Endothelial cell of umbilical vein (primary cell): ENCODE measurements at regions not wholly inside any gene's neighbourhood (a gene's known extent, or its start where the extent isn't known, plus 50 kb on each side); places are given as distances from the start of the nearest gene placed in this dataset. TPM values are rescaled to one million over a fixed set of nuclear protein-coding genes. Genes with fewer than 3 reads are reported as not detected.

Experiments used
- BruUV-seq: library from RNA; stranded (reverse); fragments of 400-500 nt; replicated peaks from 2 replicates; lab custom pipeline; 2021; lab: Mats Ljungman, UMichigan
- CTCF ChIA-PET: fragments of 300-600, 350-600 bp; sonication (Branson Sonifier 250); formaldehyde crosslinking; loops from one replicate; lab custom pipeline; 2021; ENCODE audit warnings: antibody characterized with exemption, inconsistent platforms; lab: Charles Lee
- POLR2A ChIA-PET: fragments of 300-600, 350-600 bp; sonication (Branson Sonifier 250); formaldehyde crosslinking; loops from one replicate; lab custom pipeline; 2021; ENCODE audit warnings: antibody characterized with exemption, inconsistent platforms; lab: Charles Lee
- DNase-seq: peaks from one replicate; pipeline ENCODE4 v3.0.0-alpha.2; 2011; ENCODE audit warnings: low read depth, low spot score
- FAIRE-seq: peaks from 2 replicates; lab custom pipeline; 2011; peaks lifted over from hg19 to GRCh38; lab: Jason Lieb, UNC
- H2AFZ ChIP-seq: 2 replicates; pipeline ENCODE4 v1.6.0; 2012; ENCODE audit warnings: low read depth, low read length, control low read depth, inconsistent platforms
- H3K27ac ChIP-seq: 2 replicates; pipeline ENCODE4 v1.5.1; 2011; ENCODE audit warnings: low read depth, mild to moderate bottlenecking, control low read depth, low read length, moderate library complexity; ENCODE audit not compliant: insufficient read depth
- H3K27me3 ChIP-seq, 2 experiments: 2 replicates each; pipeline versions ENCODE4 v1.6.0 to v1.6.1; 2011; ENCODE audit warnings: low read length in 2 of 2, mixed read lengths in 1 of 2; ENCODE audit not compliant: control insufficient read depth in 2 of 2, insufficient read depth in 2 of 2
- H3K36me3 ChIP-seq, 2 experiments: 2 replicates in 1 of 2; 3 replicates in 1 of 2; pipeline ENCODE4 v1.5.1; 2011; ENCODE audit warnings: low read length in 2 of 2, mild to moderate bottlenecking in 1 of 2, moderate library complexity in 1 of 2; ENCODE audit not compliant: control insufficient read depth in 2 of 2, insufficient read depth in 2 of 2; ENCODE audit errors: extremely low read depth in 1 of 2
- H3K4me1 ChIP-seq: 3 replicates; pipeline ENCODE4 v1.5.1; 2011; ENCODE audit warnings: mild to moderate bottlenecking, low read length; ENCODE audit not compliant: control insufficient read depth, insufficient read depth; ENCODE audit errors: extremely low read depth
- H3K4me2 ChIP-seq: 2 replicates; pipeline ENCODE4 v1.6.1; 2011; ENCODE audit warnings: low read length, control low read depth, mixed read lengths; ENCODE audit not compliant: insufficient read depth
- H3K4me3 ChIP-seq, 3 experiments: fragments of 200-600 bp in 1 of 3; sonication (generic), shearing (Covaris generic) in 1 of 3; replicated peaks in 1 of 3; 2 replicates each; pipeline ENCODE4 v1.5.1; 2011 to 2016; ENCODE audit warnings: control low read depth in 3 of 3, low read length in 3 of 3, mild to moderate bottlenecking in 2 of 3, inconsistent platforms in 1 of 3, low read depth in 1 of 3, moderate library complexity in 1 of 3; ENCODE audit not compliant: insufficient read depth in 1 of 3
- H3K79me2 ChIP-seq: 2 replicates; pipeline ENCODE4 v1.6.0; 2012; ENCODE audit warnings: low read length, inconsistent platforms; ENCODE audit not compliant: control insufficient read depth, insufficient read depth
- H3K9ac ChIP-seq: replicated peaks from 2 replicates; pipeline ENCODE3; 2011; ENCODE audit warnings: low read length, control low read depth; ENCODE audit not compliant: insufficient read depth; ENCODE audit errors: extremely low read depth
- H3K9me1 ChIP-seq: replicated peaks from 3 replicates; pipeline ENCODE4 v1.6.0; 2011; ENCODE audit warnings: mild to moderate bottlenecking, low read length; ENCODE audit not compliant: control insufficient read depth, insufficient read depth; ENCODE audit errors: extremely low read depth
- H3K9me3 ChIP-seq: replicated peaks from 2 replicates; pipeline ENCODE4 v1.5.1; 2012; ENCODE audit warnings: low read length, inconsistent platforms; ENCODE audit not compliant: control insufficient read depth, insufficient read depth
- H4K20me1 ChIP-seq: replicated peaks from 2 replicates; pipeline ENCODE3; 2011; ENCODE audit warnings: mild to moderate bottlenecking, low read length; ENCODE audit not compliant: control insufficient read depth, insufficient read depth; ENCODE audit errors: extremely low read depth
- FOS ChIP-seq: IDR thresholded peaks from 2 replicates; pipeline ENCODE4 v1.6.1; 2011; ENCODE audit warnings: mild to moderate bottlenecking, low read length, moderate library complexity, borderline replicate concordance; ENCODE audit not compliant: insufficient read depth
- GATA2 ChIP-seq: IDR thresholded peaks from 2 replicates; pipeline ENCODE4 v1.7.0; 2011; ENCODE audit warnings: low read depth, mild to moderate bottlenecking, moderate library complexity, mixed read lengths, low read length; ENCODE audit not compliant: insufficient read length, insufficient read depth
- JUN ChIP-seq: IDR thresholded peaks from 2 replicates; pipeline ENCODE4 v1.6.1; 2011; ENCODE audit warnings: borderline replicate concordance, low read depth; ENCODE audit not compliant: insufficient read length, insufficient read depth
- MAX ChIP-seq: IDR thresholded peaks from 2 replicates; pipeline ENCODE4 v1.6.1; 2011; ENCODE audit not compliant: insufficient read depth, insufficient read length
- dilution Hi-C: fragments of 300-500 bp; cut with MboI; formaldehyde crosslinking; loops from one replicate; pipeline ENCODE4 v1.15.0; 2019; ENCODE audit warnings: low sequenced_read_pairs; ENCODE audit not compliant: extremely low pct_ligation_motif_present
- intact Hi-C: fragments of 100-400 bp; cut with micrococcal nuclease; formaldehyde crosslinking; loops from one replicate; pipeline ENCODE4 v1.10.0; 2022
- small RNA-seq: library from RNA; depleted of rRNA; stranded (forward); fragments of <200 nt; gene quantifications from one replicate; pipeline ENCODE3, GENCODE V24; 2012; ENCODE audit warnings: low replicate concordance, low read depth; ENCODE audit not compliant: insufficient read depth, insufficient read length

DNA sequence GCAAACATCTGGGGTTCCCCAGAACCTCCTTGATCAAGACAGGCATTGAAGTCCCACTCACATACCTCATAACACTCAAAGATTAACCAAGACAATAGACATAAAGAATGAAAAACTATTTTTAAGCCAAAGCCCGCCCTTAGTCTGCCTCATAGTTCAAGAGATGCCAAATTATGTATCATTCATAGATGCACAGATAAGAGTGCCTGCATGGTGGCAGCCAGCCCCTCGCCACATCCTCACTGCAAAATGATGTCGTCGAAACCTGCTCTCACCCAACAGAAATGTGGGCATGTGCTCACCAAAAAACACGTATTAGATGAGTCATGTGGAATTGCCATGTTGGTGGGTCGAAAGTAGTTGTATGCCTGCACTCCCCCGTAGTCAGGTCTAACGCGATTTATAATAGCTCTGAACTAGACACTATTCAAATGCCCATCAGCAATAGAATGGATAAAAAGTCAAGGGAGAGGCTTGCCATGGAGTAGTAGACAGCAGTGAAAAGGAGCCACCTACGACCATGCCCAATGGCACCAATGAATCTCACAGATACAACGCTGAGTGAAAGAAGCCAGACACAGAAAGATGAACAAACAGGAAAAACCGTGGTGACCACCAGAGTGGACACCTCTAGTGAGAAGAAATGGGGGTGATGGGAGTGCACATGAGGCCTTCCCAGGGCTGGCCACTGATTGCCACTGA is 64.8 kb downstream of the C16orf95 start:
- DNase-seq: no peak
- H3K9ac ChIP-seq: no peak overlapping the region
- ChIA-PET CTCF (interaction anchor here (0.9 to 1.6 kb wide), 2 partner anchors 9 to 13 kb away, joined by 4 read pairs; no protein-coding TSS in a partner anchor), POLR2A (no interaction called here)
- no peaks in the 10 kb centered on the region for H3K9me3 ChIP-seq
- no peak overlapping the region for H3K4me3 ChIP-seq
- BruUV-seq: no TSS peak
- intact Hi-C loops (no loop called here), dilution Hi-C loops (no loop called here)
- H3K27me3 ChIP-seq: peaks cover 2 to 3% of the 10 kb centered on the region in 2 experiments
- no peaks in the 10 kb centered on the region for H4K20me1 ChIP-seq
- H3K27ac ChIP-seq: no peak overlapping the region
- no peak overlapping the region for H2AFZ ChIP-seq
- TF ChIP-seq FOS: no peak
- TF ChIP-seq GATA2: no peak
- TF ChIP-seq MAX: no peak
- TF ChIP-seq JUN: no peak
- H3K79me2 ChIP-seq: no peaks in the 10 kb centered on the region
- no peaks in the 10 kb centered on the region for H3K9me1 ChIP-seq
- FAIRE-seq: no peak
- no peak overlapping the region for H3K4me2 ChIP-seq
- no peaks in the 10 kb centered on the region for H3K4me1 ChIP-seq
- no peaks in the 10 kb centered on the region for H3K36me3 ChIP-seq

Small RNAs in the stretch of these regions (small RNA-seq; reads per million reads assigned to genes)
- gene AC093519.1: not detected
